HEK293 (cell line): ENCODE measurements at regions not wholly inside any gene's neighbourhood (a gene's known extent, or its start where the extent isn't known, plus 50 kb on each side); places are given as distances from the start of the nearest gene placed in this dataset.

ENCODE experiments used
- ZNF426 ChIP-seq: fragments of 450-650 bp; formaldehyde crosslinking; IDR thresholded peaks from 2 replicates; pipeline ENCODE4 v1.5.1; 2017; ENCODE audit warnings: missing biosample characterization, missing genetic modification characterization, mild to moderate bottlenecking, inconsistent platforms, moderate library complexity
- ZNF830 ChIP-seq: fragments of 450-650 bp; IDR thresholded peaks from 2 replicates; pipeline ENCODE4 v1.5.0; 2018; ENCODE audit warnings: missing biosample characterization, missing genetic modification characterization, low read depth, mild to moderate bottlenecking, moderate library complexity
- ZSCAN30 ChIP-seq: fragments of 450-650 bp; IDR thresholded peaks from 2 replicates; pipeline ENCODE4 v1.5.1; 2018; ENCODE audit warnings: missing biosample characterization, mild to moderate bottlenecking, missing genetic modification characterization, moderate library complexity

GRCh38 chr10:57627642-57628178, 640.0 kb downstream of the IPMK start:
- TF ChIP-seq ZNF426 (tag by site-specific recombination) (no peak), ZNF830 (tag by site-specific recombination) (no peak), ZSCAN30 (tag by site-specific recombination) (no peak)
